ENCODE measurements at regions not wholly inside any gene's neighbourhood (a gene's known extent, or its start where the extent isn't known, plus 50 kb on each side); places are given as distances from the start of the nearest gene placed in this dataset.
A peak's percentile ranks its signal among the peaks of the same experiment; 100 is the strongest.

DNA sequence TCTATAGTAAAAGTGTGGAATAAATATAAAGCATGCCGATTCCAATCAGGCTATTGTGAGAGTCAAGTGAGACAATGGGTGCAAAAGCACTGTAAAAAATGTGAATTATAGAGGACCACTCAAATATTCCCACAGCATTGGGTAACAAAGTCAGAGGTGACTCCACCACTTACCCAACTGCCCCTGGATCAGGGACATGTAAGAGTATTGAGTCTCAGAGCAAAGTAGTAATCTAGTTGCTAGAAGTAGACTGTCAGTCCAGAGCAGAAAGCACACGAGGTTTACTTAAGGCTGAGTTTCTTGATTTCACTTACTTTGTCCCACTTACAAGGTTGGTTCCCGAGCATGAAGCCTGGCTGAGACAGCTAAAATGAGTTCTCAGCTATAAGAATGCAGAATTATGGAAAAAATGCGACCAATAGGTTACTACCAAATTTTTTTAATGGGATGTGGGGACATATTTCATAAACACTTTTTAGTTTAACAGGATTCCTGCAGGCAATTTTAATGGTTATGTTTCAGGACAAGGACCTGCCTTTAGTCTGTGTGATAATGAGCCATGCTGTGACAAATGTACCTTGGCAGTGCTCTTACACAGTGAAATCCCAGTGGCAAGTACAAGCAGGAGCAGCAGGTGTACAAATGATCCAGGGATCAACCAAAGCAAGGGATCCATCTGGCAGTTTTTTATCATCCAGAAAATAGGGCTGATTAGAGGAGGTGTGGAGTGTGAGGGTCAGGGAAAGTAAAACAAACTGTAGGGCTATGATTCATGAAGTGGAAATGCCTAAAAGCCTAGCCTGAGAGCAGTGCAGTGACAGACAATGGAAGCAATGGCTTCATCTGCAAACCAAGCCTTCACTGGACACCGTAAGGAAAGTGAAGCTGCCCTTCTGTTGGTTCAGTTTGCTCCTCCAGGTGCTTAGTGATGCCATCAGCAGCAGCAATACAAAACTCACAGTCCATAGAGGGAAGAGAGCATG, 156.2 kb upstream of the SPAG17 start:
- TF ChIP-seq, protein P1, sequence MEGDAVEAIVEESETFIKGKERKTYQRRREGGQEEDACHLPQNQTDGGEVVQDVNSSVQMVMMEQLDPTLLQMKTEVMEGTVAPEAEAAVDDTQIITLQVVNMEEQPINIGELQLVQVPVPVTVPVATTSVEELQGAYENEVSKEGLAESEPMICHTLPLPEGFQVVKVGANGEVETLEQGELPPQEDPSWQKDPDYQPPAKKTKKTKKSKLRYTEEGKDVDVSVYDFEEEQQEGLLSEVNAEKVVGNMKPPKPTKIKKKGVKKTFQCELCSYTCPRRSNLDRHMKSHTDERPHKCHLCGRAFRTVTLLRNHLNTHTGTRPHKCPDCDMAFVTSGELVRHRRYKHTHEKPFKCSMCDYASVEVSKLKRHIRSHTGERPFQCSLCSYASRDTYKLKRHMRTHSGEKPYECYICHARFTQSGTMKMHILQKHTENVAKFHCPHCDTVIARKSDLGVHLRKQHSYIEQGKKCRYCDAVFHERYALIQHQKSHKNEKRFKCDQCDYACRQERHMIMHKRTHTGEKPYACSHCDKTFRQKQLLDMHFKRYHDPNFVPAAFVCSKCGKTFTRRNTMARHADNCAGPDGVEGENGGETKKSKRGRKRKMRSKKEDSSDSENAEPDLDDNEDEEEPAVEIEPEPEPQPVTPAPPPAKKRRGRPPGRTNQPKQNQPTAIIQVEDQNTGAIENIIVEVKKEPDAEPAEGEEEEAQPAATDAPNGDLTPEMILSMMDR (IDR thresholded peaks at IDR 0.05; ENCODE audit: control extremely low read depth, extremely low read depth, low read depth, missing control alignments), result no peak
- POLR2A ChIA-PET, result no interaction called here
- no peak for DNase-seq (ENCODE audit: extremely low spot score)

GRCh38 chr1:118339400-118340124, 154.5 kb upstream of the SPAG17 start:
- ChIA-PET CTCF (interaction anchor here (1.0 kb wide), 1 partner anchor 9 kb away, joined by 3 read pairs; no protein-coding TSS in a partner anchor), POLR2A (no interaction called here)
- no peak for DNase-seq (ENCODE audit: extremely low spot score)
- TF ChIP-seq, protein P1 (IDR thresholded peaks at IDR 0.05; ENCODE audit: control extremely low read depth, extremely low read depth, low read depth, missing control alignments), result no peak

More for the DNA sequence above, 156.2 kb upstream of the SPAG17 start:
- CTCF ChIA-PET, result no interaction called here

DNA sequence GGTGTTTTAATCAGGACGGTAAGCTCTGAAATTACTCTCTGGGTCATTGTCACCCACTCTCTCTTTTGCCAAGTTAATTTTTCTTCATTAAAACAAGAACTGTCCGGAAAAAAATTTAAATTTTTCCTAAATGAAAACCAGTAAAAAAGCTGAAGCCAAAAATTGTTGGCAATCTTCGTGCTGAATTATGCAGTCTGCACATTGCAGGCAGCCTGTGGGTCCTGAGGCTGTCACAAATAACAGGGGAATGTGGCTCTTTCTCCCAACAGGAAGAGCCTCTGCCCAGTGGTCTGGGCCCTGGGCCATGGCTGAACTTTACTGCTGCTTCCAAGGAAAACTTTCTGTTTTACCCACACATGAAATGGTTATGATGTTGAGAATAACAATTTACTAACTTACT, 153.9 kb upstream of the SPAG17 start:
- TF ChIP-seq, protein P1 (IDR thresholded peaks at IDR 0.05; ENCODE audit: control extremely low read depth, extremely low read depth, low read depth, missing control alignments), result no peak
- CTCF ChIA-PET, result interaction anchor here (1.0 kb wide), 1 partner anchor 9 kb away, joined by 3 read pairs; no protein-coding TSS in a partner anchor
- no peak for DNase-seq (ENCODE audit: extremely low spot score)
- POLR2A ChIA-PET, result no interaction called here

DNA sequence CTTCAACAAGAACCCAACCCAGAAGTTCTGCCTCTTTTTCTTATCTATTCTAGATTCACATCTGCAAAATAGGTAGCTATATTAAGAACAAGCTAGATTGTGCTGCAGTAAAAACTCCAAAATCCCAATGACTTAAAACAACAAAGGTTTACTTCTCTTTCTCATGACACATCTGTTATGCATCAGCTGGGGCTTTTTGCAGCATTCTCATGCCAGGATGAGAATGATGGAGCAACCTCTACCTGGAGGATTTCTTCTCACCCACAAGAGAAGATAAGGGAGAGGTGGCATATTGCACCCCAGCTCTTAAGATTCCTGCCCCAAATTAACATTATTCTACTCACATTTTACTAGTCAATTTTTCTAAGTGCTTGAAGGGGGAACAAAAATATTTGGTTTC, 152.3 kb upstream of the SPAG17 start:
- TF ChIP-seq, protein P1 (IDR thresholded peaks at IDR 0.05; ENCODE audit: control extremely low read depth, extremely low read depth, low read depth, missing control alignments), result no peak
- ChIA-PET CTCF (interaction anchor here (1.3 kb wide), 1 partner anchor 10 kb away, joined by 4 read pairs; no protein-coding TSS in a partner anchor), POLR2A (no interaction called here)
- DNase-seq (ENCODE audit: extremely low spot score), result no peak

DNA sequence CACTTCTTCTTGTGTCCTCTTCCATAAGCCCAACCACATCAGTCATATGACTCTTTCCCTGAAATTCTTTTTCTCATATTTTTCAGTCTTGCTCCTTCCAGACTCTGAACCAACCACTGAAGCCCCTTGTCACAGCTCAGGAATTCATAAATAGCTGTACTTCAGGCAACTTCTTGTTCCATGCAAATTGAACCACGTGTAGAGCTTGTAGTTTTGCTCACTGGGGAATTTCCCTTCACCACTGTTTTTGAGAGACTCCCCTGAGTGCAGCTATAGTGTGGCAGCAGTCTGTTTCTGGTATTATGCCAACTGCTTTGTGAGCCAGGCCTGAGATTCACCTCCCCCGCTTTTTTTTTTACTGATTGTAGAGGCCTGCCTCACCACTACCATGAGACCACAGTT, 150.3 kb upstream of the SPAG17 start:
- peak; percentile 21 for DNase-seq (ENCODE audit: extremely low spot score)
- CTCF ChIA-PET, result interaction anchor here (0.9 to 1.3 kb wide), 3 partner anchors 59 to 928 kb away, joined by 3 to 4 read pairs (median 3); no protein-coding TSS in a partner anchor

More for the DNA sequence above, 150.3 kb upstream of the SPAG17 start:
- TF ChIP-seq, protein P1 (IDR thresholded peaks at IDR 0.05; ENCODE audit: control extremely low read depth, extremely low read depth, low read depth, missing control alignments), result no peak
- POLR2A ChIA-PET, result interaction anchor here (0.6 kb wide), 1 partner anchor 415 kb away, joined by 10 read pairs; no protein-coding TSS in a partner anchor

Data from GM10248 (cell line).